ENCODE measurements at regions not wholly inside any gene's neighbourhood (a gene's known extent, or its start where the extent isn't known, plus 50 kb on each side); places are given as distances from the start of the nearest gene placed in this dataset.

DNA sequence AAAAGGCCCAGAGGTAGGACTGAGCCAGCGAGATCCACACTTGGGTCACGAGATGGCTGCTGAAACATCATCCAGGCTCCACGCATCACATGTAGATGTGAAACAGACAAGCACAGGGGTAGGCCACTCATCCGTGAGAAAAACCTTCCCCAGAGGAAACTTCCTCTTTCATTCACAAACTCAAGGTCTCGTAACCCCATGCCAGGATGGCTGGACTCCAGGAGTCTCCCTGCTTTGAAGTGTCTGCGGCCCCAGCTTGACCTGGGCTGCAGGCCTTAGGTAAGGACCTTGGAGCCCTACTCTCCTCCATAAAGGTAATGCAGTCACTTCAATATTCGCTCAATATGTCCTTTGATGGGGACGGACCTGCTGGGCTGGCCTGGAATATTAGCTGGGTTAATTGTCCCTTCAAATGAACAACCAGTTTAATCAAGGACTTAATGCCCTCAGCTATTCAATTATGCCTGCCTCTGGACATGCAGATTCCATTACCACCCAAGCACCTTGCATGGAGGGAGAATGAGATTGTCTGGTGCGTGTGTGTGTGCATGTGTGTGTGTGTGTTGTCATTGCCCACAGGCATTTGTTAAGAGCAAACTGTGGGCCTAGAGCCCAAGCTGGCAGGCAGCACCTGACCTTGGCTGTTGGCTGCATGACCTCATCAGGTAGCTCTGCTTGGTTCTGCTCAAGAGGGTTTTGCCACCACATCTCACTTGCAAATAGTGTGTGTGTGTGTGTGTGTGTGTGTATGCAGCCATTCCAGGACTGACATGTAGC is 186.9 kb upstream of the TLE3 start:
- no peak for TF ChIP-seq CTCF (conservative IDR thresholded peaks at IDR 0.05; ENCODE audit: low read depth)
- POLR2A ChIA-PET (ENCODE audit: low non-redundant PET) = no interaction called here
- H3K27ac ChIP-seq = no peak overlapping the region
- DNase-seq (ENCODE audit: low spot score) = no peak
- CTCF ChIA-PET = interaction anchor here (0.7 kb wide), 1 partner anchor 128 kb away, joined by 4 read pairs; no protein-coding TSS in a partner anchor

DNA sequence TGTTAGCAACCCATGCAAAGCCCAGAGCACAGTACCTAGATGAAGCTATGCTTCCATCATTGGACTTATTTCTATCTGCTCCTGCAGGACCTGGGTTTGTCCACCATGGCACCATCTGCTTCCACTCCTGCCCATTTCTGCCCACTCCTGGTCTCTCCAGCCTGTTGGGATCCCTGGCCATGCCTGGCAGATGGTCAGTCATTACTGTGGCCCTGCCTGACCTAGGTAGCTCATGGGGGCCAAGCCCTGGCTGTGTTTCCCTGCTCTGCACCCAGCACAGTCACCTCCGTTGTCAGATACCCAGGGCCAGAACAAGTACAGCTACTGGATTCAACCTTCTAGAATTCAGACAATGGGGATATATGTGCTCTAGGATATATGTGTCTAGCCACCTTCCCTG is 185.8 kb upstream of the TLE3 start:
- ChIA-PET CTCF (interaction anchor here (0.6 to 0.7 kb wide), 2 partner anchors 117 to 130 kb away, joined by 4 to 6 read pairs; no protein-coding TSS in a partner anchor), POLR2A (ENCODE audit: low non-redundant PET) (no interaction called here)
- no peak overlapping the region for H3K27ac ChIP-seq
- DNase-seq (ENCODE audit: low spot score) = no peak
- no peak for TF ChIP-seq CTCF (conservative IDR thresholded peaks at IDR 0.05; ENCODE audit: low read depth)

GRCh38 chr15:70281811-70282307 is 184.1 kb upstream of the TLE3 start:
- peak; percentile 55 for DNase-seq (ENCODE audit: low spot score)
- POLR2A ChIA-PET (ENCODE audit: low non-redundant PET) = no interaction called here
- no peak overlapping the region for H3K27ac ChIP-seq
- no peak for TF ChIP-seq CTCF (conservative IDR thresholded peaks at IDR 0.05; ENCODE audit: low read depth)
- CTCF ChIA-PET = no interaction called here

GRCh38 chr15:70281261-70281810 is 183.6 kb upstream of the TLE3 start:
- no peak overlapping the region for H3K27ac ChIP-seq
- CTCF ChIA-PET = interaction anchor here (0.6 kb wide), 1 partner anchor 186 kb away, joined by 3 read pairs; no protein-coding TSS in a partner anchor
- POLR2A ChIA-PET (ENCODE audit: low non-redundant PET) = no interaction called here
- no peak for TF ChIP-seq CTCF (conservative IDR thresholded peaks at IDR 0.05; ENCODE audit: low read depth)
- no peak for DNase-seq (ENCODE audit: low spot score)

- POLR2A ChIA-PET (ENCODE audit: low non-redundant PET) = no interaction called here
- DNase-seq (ENCODE audit: low spot score) = no peak
- no peak overlapping the region for H3K27ac ChIP-seq
- no peak for TF ChIP-seq CTCF (conservative IDR thresholded peaks at IDR 0.05; ENCODE audit: low read depth)
- CTCF ChIA-PET = interaction anchor here (0.6 kb wide), 1 partner anchor 185 kb away, joined by 3 read pairs; no protein-coding TSS in a partner anchor
Measured at GRCh38 chr15:70280781-70281180, 183.1 kb upstream of the TLE3 start.

- H3K27ac ChIP-seq = no peak overlapping the region
- ChIA-PET POLR2A (ENCODE audit: low non-redundant PET) (no interaction called here), CTCF (interaction anchor here (0.7 kb wide), 1 partner anchor 118 kb away, joined by 3 read pairs; no protein-coding TSS in a partner anchor)
- no peak for DNase-seq (ENCODE audit: low spot score)
- no peak for TF ChIP-seq CTCF (conservative IDR thresholded peaks at IDR 0.05; ENCODE audit: low read depth)
Measured at GRCh38 chr15:70279096-70279495, 181.4 kb upstream of the TLE3 start.
